ENCODE measurements at regions not wholly inside any gene's neighbourhood (a gene's known extent, or its start where the extent isn't known, plus 50 kb on each side); places are given as distances from the start of the nearest gene placed in this dataset.

GRCh38 chr14:49971156-49972130 is 78.6 kb downstream of the ARF6 start:
- peak; percentile 30 for DNase-seq

- no peak for DNase-seq
Observed at GRCh38 chr14:49972131-49972671, 79.3 kb downstream of the ARF6 start.

DNA sequence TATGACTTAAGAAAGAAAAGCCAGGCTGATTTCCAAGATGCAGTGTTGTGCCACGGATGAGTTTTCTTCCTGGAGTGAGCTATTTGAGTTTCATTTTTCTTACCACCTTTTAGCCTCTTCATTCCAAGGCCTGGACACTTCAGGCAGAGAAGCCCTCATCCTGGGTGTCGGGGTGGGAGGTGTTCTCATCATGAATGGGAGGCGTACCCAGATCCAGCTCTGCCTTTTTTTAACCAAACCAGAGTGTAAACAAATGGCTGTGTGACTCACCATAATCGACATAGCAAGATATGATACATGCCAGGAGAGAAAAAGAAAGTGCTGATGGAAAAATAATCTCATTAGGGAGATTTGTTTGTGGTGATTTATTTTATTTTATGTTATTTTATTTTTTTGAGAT is 79.9 kb downstream of the ARF6 start:
- DNase-seq = peak; percentile 31

- DNase-seq = no peak
Observed at GRCh38 chr14:49975276-49975675, 82.4 kb downstream of the ARF6 start.

DNA sequence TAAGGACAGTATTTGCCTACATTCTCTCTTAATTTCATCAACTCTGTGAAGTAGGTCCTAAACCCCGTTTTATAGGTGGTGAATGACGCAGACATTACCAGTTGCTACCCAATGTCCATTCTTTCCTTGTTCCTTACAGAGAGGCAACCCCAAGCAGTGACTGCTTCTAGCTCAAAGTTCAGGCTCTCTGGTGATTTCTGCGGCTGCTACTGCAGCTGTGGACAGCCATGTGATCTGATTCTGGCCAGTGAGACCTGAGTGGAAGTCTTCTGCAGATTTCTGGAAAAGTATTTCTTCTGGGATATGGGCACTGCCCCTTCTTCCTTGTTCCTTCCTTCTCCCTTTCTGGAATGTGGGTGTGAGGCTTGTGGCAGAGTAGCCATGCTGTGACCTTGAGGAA is 82.9 kb downstream of the ARF6 start:
- no peak for DNase-seq

GRCh38 chr14:49977126-49977841 is 84.4 kb downstream of the ARF6 start:
- DNase-seq = peak; percentile 58

DNA sequence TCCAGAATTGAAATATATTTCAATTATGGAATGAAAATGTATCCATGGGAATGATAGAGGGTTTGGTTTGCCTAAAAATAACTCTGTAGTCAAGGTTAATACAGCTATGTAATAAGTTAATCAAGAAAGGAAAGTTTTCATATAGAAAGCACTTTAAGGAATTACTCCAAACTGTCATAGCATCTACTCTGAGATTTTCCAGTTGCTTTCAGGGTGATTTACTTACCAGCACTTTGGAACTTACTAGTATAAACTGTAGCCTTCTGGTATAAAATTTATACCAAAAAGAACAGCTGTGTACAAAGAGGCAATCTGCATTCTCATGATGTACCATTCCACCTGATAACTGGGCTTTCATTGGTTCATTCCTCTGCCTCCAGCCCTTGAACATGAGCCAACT is 87.1 kb downstream of the ARF6 start:
- no peak for DNase-seq

- no peak for DNase-seq
Observed at GRCh38 chr14:49982082-49982481, 89.2 kb downstream of the ARF6 start.

DNA sequence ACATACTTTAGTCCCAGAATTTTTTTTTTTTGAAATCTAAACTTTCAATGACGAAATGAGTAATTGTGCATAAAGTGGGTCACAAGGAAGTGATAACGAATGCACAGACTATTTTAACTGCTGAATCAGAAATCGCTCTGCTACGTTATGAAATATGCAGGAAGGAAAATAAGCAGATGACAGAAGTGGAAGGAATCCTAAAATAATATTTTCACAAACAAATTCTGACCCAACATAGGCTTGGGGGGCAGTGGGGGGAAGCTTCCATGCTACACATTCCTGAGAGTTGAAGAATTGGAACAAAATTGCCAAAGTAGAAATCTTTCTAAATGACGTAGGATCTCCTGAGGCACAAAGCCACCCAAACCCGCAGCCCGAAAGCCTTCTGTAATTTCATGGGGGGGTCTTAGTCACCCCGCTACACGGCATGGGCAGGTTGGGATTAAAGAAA is 89.6 kb downstream of the ARF6 start:
- no peak for DNase-seq

DNA sequence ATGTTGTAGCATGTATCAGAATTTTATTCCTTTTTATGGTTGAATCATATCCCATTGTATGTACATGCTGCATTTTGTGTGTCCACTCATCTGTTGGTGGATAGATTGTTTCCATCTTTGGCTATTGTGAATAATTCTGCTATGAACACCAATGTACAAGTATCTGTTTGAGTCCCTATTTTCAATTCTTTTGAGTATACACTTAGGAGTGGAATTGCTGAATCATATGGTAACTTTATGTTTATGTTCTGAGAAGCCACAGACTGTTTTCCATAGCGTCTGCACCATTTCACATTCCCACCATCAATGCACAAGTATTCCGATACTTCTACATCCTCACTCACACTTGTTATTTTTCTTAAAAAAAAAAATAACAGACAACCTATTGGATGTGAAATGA is 91.5 kb downstream of the ARF6 start:
- DNase-seq = no peak

- DNase-seq = no peak
Observed at GRCh38 chr14:49986343-49987014, 93.6 kb downstream of the ARF6 start.

- no peak for DNase-seq
Observed at GRCh38 chr14:49988080-49988990, 95.5 kb downstream of the ARF6 start.

DNA sequence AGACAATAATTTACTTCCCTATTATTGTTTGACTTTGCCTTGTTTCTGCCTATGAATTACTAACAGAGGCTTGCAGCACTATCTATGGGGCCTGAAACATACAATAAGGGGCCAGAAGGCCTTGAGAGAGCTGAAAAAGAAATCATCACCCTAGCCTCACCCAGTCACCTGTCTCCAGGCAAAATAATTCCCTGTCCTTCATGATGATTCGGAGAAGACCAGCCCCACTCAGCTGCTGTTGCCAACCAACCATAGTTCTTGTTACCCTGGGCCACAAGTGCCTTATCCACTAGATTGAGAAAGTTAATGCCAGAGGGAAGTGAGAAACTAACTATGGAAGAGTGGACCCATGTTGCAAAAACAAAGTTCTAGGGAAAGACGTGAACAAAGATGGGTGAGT is 97.1 kb downstream of the ARF6 start:
- DNase-seq = no peak

DNA sequence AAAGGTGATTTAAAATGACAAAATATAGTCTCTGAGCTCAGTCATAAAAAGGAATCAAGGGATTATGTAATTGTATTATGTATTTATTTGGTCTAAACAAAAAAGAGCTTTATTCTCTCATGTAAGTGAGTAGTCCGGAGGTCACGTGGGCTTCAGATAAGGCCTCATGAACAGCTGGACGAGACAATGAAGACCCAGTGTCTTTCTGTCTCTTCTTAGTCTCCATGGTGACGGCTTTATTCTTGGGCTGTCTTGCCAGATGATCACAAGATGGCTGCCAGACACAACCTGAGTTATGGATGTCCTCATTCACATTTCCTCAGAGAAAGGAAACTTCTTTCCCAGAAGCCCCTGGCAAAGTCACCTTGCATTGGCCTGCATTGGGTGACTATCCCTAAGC is 98.6 kb downstream of the ARF6 start:
- DNase-seq = no peak

DNA sequence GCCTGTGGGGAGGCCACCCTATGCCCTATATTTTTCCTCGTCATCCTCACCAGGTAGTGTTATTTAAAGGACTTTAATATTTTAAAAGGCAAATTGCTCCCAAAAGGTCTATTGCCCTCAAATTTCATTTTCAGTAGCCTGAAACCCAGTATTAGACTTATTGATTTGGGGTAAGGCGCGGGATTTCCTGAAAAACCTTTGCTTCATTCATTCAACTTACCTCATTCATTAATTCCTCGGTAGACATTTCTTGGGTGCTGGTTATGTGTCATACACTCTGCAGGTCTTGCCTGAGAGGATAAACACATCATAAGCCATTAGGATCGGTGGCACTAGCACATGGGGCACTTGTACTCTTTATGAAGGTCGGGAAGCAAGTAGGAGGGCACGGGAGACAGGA is 99.2 kb downstream of the ARF6 start:
- no peak for DNase-seq

GRCh38 chr14:49992448-49992847 is 99.6 kb downstream of the ARF6 start:
- no peak for DNase-seq

DNA sequence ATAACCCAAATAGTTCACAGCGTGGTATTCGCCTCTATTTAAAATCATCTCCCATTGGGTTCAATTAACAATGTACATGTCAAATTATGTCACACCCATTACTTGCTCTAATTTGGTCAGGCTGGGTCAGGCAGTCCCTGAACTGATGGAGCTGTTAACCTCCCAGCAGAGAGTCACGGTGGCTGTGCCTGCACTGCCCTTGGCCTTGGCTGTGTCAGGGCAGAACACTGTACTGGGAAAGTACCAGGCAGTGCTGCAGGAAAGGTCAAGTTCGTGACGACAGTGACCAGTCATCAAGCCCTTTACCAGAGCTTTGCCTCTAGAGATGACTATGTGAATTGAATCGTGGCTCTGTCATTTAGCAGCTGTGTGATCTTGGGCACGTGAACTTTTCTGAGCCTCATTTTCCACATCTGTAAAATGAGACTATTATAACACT is 100.0 kb downstream of the ARF6 start:
- DNase-seq = no peak

GRCh38 chr14:49993565-49993964 is 100.7 kb downstream of the ARF6 start:
- DNase-seq = no peak

DNA sequence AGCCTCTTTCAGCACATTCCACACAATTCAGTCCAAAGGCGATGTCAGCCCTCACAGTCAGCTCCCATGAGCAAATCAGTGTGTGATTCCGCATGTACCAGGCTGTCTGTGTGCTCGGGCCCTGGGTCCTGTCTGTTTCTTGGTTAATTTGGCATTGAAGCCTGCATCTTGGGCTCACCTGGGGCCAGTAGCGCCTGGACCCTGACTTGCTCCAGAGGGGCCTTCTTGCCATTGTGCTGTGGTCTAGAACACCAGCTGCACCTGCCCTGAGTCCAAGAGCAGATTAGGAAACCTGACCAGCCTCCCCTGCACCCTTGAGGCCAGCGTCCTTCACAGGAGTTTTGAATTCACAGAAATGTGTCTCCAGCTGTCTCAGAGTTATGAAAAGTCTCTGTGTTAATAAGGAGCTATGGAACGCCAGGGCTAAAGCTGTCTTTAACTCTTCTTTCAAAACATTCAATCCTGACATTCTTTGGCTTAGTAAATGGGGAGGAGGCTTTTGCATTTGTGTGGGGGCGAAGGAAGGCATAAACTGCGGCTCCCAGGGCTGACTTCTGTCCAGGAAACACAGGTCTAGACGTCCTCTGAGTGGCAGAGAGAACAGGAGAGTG is 102.2 kb downstream of the ARF6 start:
- DNase-seq = no peak

DNA sequence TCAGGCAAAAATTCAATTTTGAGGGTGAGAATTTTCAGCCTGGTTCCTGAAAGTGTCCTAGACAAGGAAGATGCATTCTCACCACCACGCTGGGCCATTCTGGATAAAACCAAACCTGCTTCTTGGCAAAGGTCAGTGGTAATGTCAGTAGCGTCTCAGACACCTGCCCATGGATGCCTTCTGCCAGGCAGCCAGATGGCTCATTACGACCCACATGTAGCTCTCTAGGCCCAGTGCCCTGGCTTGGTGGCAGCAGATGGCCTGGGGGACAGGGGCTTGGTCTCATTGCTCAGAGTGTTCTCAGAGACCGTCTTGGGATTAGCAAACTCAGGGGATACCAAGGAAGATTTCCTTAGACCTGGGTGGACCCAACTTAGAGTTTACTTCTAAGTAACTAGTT is 105.1 kb downstream of the ARF6 start:
- DNase-seq = no peak

DNA sequence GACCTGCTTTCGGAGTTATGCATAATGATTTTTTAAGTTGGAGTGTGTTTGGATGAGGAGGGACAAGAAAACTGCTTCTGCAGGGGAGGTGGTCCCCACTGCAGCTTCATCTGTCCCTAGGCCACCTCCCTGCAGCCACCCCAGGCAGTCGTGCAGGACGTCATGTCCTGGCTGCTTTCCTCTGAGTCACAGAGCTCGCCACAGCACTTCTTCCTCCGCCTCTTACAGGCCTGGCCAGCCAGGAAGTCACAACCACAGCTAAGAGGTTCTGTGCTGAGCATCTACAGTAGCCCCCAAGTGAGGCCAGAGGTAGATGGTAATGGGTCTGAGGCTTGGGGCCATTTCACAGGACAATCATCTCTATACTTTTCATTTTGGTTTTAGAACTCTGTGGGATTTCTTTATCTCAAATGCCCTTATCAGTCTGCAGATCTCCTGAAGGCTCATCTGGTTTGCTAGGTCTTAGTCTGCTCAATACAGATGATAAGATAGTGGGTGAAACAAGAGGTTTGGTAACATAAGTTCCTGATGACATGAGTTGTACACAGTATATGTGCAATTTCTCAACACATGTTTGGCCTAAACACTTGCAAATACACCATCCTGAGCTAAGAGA is 106.4 kb downstream of the ARF6 start:
- peak; percentile 33 for DNase-seq

All from activated naive CD4-positive, alpha-beta T cell treated with anti-CD3 and anti-CD28 coated beads, Interleukin-2, amount 50 U/mL, for 16 hours (primary cell).